ENCODE measurements at regions not wholly inside any gene's neighbourhood (a gene's known extent, or its start where the extent isn't known, plus 50 kb on each side); places are given as distances from the start of the nearest gene placed in this dataset.

DNA sequence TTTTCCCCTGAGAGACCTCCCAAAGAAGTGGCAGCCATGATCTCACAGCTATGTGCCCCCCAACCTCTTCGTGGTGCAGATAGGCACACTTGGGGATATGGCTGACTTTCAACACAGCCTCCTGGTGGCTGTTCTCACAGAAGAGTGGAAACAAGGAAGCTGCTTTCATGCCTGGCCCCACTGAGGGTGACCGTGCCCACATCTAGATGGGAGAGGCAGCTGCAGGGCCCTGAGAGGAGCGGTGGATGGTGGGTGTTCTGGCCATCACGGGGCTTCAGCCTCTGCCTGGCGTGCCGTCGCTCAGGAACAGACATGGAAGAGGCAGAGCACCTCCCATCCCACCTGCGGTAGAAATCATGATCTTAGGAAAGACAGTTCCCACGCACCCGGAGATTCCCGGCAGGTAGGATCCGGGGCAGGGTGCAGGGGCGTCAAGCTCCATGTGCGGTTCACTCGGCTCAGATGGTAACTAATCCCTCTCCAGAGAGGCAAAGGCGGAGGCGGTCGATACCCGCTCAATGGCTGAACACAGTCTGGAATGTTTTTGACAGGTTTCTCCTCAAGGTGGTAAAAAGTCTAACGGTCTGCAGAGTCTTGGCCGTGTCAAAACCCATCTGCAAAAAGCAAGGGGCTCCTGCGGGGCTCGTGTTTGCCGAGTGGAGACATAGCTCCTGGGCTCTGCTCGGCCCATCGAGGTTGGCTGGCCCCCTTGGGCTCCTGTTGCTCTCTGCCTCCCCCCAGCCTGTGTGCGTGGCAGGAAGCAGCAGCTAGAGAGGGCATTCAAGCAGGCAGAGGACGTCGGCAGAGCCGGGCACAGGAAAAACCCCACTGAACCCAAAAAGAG, 225.2 kb upstream of the RTL1 start:
- Histone ChIP-seq H3K27ac (ENCODE audit: low read depth in 1 of 2, low read length in 2 of 2) (no peak overlapping the region), H3K4me1 (ENCODE audit: control insufficient read depth in 1 of 2, insufficient read depth in 2 of 2, low read length in 2 of 2) (no peaks in the 10 kb centered on the region), H3K36me3 (ENCODE audit: control insufficient read depth in 1 of 2, insufficient read depth in 2 of 2, low read length in 1 of 2) (no peaks in the 10 kb centered on the region), H3K4me3 (ENCODE audit: low read length in 2 of 2) (no peak overlapping the region), H3K9me3 (ENCODE audit: control insufficient read depth, low read length) (peaks cover 1% of the 10 kb centered on the region), H3K27me3 (ENCODE audit: control insufficient read depth in 1 of 2, insufficient read depth in 2 of 2, low read length in 1 of 2) (no peaks in the 10 kb centered on the region)
- 66 to 68% methylated on average over 30 of the region's 30 CpGs for WGBS, 2 donors
- ATAC-seq (ENCODE audit: low FRiP score) (no peak), DNase-seq (no peak)
- intact Hi-C loops (cut with DNase I), result no loop called here

- Histone ChIP-seq H3K4me3 (ENCODE audit: low read length in 2 of 2) (no peak overlapping the region), H3K9me3 (ENCODE audit: control insufficient read depth, low read length) (peaks cover 1% of the 10 kb centered on the region), H3K4me1 (ENCODE audit: control insufficient read depth in 1 of 2, insufficient read depth in 2 of 2, low read length in 2 of 2) (no peaks in the 10 kb centered on the region), H3K36me3 (ENCODE audit: control insufficient read depth in 1 of 2, insufficient read depth in 2 of 2, low read length in 1 of 2) (no peaks in the 10 kb centered on the region), H3K27me3 (ENCODE audit: control insufficient read depth in 1 of 2, insufficient read depth in 2 of 2, low read length in 1 of 2) (no peaks in the 10 kb centered on the region), H3K27ac (ENCODE audit: low read depth in 1 of 2, low read length in 2 of 2) (no peak overlapping the region)
- ATAC-seq (ENCODE audit: low FRiP score) (no peak), DNase-seq (no peak)
- intact Hi-C loops (cut with DNase I), result no loop called here
- 52 to 55% methylated on average over 6 of the region's 6 CpGs for WGBS, 2 donors
These were observed 226.1 kb upstream of the RTL1 start for GRCh38 chr14:101129521-101130167.

DNA sequence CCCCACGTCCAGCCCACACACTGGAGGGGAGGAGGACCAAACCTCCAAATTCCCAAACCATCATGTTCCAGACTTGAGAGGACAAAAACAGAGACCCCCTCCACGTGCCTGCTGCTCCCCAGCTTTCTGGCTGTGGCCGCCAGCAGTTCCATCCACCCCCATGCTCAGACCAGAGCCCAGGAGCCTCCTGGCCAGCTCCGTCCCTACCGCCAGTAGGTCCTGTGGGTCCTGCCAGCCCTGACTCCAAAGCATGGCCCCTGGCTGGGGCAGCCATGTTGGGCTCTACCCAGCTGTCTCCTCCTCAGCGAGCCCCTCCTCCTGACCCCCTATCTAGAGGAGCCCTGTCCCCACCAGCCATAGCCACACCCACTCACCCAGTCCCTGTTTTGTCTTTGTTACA, 227.3 kb upstream of the RTL1 start:
- DNase-seq, result no peak
- Histone ChIP-seq H3K36me3 (ENCODE audit: control insufficient read depth in 1 of 2, insufficient read depth in 2 of 2, low read length in 1 of 2) (no peaks in the 10 kb centered on the region), H3K27ac (ENCODE audit: low read depth in 1 of 2, low read length in 2 of 2) (no peak overlapping the region), H3K27me3 (ENCODE audit: control insufficient read depth in 1 of 2, insufficient read depth in 2 of 2, low read length in 1 of 2) (no peaks in the 10 kb centered on the region), H3K4me3 (ENCODE audit: low read length in 2 of 2) (no peak overlapping the region), H3K9me3 (ENCODE audit: control insufficient read depth, low read length) (peaks cover 1% of the 10 kb centered on the region), H3K4me1 (ENCODE audit: control insufficient read depth in 1 of 2, insufficient read depth in 2 of 2, low read length in 2 of 2) (no peaks in the 10 kb centered on the region)
- no peak for ATAC-seq (ENCODE audit: low FRiP score)
- 53 to 61% methylated on average over 6 of the region's 6 CpGs for WGBS, 2 donors
- intact Hi-C loops (cut with DNase I), result no loop called here

GRCh38 chr14:101131451-101131916, 228.0 kb upstream of the RTL1 start:
- H3K4me1 ChIP-seq (ENCODE audit: control insufficient read depth in 1 of 2, insufficient read depth in 2 of 2, low read length in 2 of 2), result no peaks in the 10 kb centered on the region
- H3K36me3 ChIP-seq (ENCODE audit: control insufficient read depth in 1 of 2, insufficient read depth in 2 of 2, low read length in 1 of 2), result no peaks in the 10 kb centered on the region
- WGBS, 2 donors, result 48 to 58% methylated on average over 7 of the region's 7 CpGs
- intact Hi-C loops (cut with DNase I), result no loop called here
- H3K4me3 ChIP-seq (ENCODE audit: low read length in 2 of 2), result no peak overlapping the region
- H3K9me3 ChIP-seq (ENCODE audit: control insufficient read depth, low read length), result peaks cover 1% of the 10 kb centered on the region
- ATAC-seq (ENCODE audit: low FRiP score) (no peak), DNase-seq (no peak)
- no peaks in the 10 kb centered on the region for H3K27me3 ChIP-seq (ENCODE audit: control insufficient read depth in 1 of 2, insufficient read depth in 2 of 2, low read length in 1 of 2)
- H3K27ac ChIP-seq (ENCODE audit: low read depth in 1 of 2, low read length in 2 of 2), result no peak overlapping the region

DNA sequence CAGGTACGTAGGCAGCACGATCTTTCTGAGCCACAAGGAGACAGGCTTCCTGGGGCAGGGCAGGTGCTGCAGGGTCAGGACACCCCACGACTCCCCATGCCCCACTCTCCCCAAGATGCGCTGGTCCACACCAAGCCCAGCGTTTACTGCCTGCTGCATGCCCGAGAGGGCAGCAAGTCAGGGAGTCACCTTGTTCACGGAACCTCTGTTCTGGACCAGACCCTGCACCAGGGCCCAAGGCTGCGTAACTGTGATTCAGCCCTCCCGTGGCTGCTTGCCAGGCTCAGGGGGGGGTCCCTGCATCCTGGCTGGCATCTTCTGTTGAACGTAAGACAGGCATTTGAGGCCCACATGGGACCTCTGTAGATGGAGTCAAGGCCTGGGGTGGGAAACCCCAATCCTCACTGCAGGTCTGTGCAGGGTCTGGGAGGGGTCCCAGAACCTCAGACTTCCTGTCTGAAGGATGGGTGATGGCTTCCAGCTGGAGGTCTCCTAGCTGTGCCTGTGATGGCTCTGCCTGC, 228.6 kb upstream of the RTL1 start:
- Histone ChIP-seq H3K4me3 (ENCODE audit: low read length in 2 of 2) (no peak overlapping the region), H3K27me3 (ENCODE audit: control insufficient read depth in 1 of 2, insufficient read depth in 2 of 2, low read length in 1 of 2) (no peaks in the 10 kb centered on the region), H3K4me1 (ENCODE audit: control insufficient read depth in 1 of 2, insufficient read depth in 2 of 2, low read length in 2 of 2) (no peaks in the 10 kb centered on the region), H3K9me3 (ENCODE audit: control insufficient read depth, low read length) (peaks cover 1% of the 10 kb centered on the region), H3K27ac (ENCODE audit: low read depth in 1 of 2, low read length in 2 of 2) (no peak overlapping the region), H3K36me3 (ENCODE audit: control insufficient read depth in 1 of 2, insufficient read depth in 2 of 2, low read length in 1 of 2) (no peaks in the 10 kb centered on the region)
- DNase-seq, result no peak
- no peak for ATAC-seq (ENCODE audit: low FRiP score)
- intact Hi-C loops (cut with DNase I), result no loop called here
- WGBS, 2 donors, result 69 to 74% methylated on average over 10 of the region's 10 CpGs

- no peak overlapping the region for H3K4me3 ChIP-seq (ENCODE audit: low read length in 2 of 2)
- no peak for DNase-seq
- ATAC-seq (ENCODE audit: low FRiP score), result no peak
- no peaks in the 10 kb centered on the region for H3K27me3 ChIP-seq (ENCODE audit: control insufficient read depth in 1 of 2, insufficient read depth in 2 of 2, low read length in 1 of 2)
- H3K9me3 ChIP-seq (ENCODE audit: control insufficient read depth, low read length), result no peaks in the 10 kb centered on the region
- H3K36me3 ChIP-seq (ENCODE audit: control insufficient read depth in 1 of 2, insufficient read depth in 2 of 2, low read length in 1 of 2), result no peaks in the 10 kb centered on the region
- WGBS, 2 donors, result 76% methylated on average over 7 of the region's 7 CpGs
- intact Hi-C loops (cut with DNase I), result no loop called here
- no peak overlapping the region for H3K27ac ChIP-seq (ENCODE audit: low read depth in 1 of 2, low read length in 2 of 2)
- no peaks in the 10 kb centered on the region for H3K4me1 ChIP-seq (ENCODE audit: control insufficient read depth in 1 of 2, insufficient read depth in 2 of 2, low read length in 2 of 2)
These were observed 229.1 kb upstream of the RTL1 start for GRCh38 chr14:101132588-101132987.

DNA sequence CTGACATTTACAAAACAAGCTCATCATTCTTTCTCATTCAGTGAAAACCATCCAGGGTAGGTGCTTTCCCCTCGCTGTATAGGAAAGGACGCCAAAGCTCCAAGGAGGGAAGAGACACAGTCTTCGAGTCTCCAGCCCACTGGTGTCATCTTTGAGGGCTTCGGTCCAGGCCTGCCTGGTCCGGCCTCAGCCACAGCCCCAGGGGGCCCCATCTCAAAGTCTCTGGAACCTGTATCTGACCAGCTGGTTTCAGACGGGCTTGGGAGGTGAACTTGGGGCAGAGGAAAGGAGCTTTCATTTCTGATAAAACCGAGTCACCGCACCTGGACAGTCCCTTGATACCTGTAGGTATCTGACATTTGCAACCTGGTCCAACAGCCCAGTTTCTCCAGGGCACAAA, 229.5 kb upstream of the RTL1 start:
- no peaks in the 10 kb centered on the region for H3K9me3 ChIP-seq (ENCODE audit: control insufficient read depth, low read length)
- intact Hi-C loops (cut with DNase I), result no loop called here
- H3K4me1 ChIP-seq (ENCODE audit: control insufficient read depth in 1 of 2, insufficient read depth in 2 of 2, low read length in 2 of 2), result no peaks in the 10 kb centered on the region
- WGBS, 2 donors, result 84 to 89% methylated on average over 8 of the region's 8 CpGs
- H3K36me3 ChIP-seq (ENCODE audit: control insufficient read depth in 1 of 2, insufficient read depth in 2 of 2, low read length in 1 of 2), result no peaks in the 10 kb centered on the region
- no peak overlapping the region for H3K4me3 ChIP-seq (ENCODE audit: low read length in 2 of 2)
- DNase-seq, result no peak
- no peaks in the 10 kb centered on the region for H3K27me3 ChIP-seq (ENCODE audit: control insufficient read depth in 1 of 2, insufficient read depth in 2 of 2, low read length in 1 of 2)
- no peak overlapping the region for H3K27ac ChIP-seq (ENCODE audit: low read depth in 1 of 2, low read length in 2 of 2)
- no peak for ATAC-seq (ENCODE audit: low FRiP score)

GRCh38 chr14:101134161-101134631, 230.7 kb upstream of the RTL1 start:
- intact Hi-C loops (cut with DNase I), result no loop called here
- no peak for DNase-seq

More at GRCh38 chr14:101134161-101134631, 230.7 kb upstream of the RTL1 start:
- 45 to 50% methylated on average over 12 of the region's 12 CpGs for WGBS, 2 donors
- Histone ChIP-seq H3K27ac (ENCODE audit: low read depth in 1 of 2, low read length in 2 of 2) (no peak overlapping the region), H3K4me3 (ENCODE audit: low read length in 2 of 2) (no peak overlapping the region), H3K27me3 (ENCODE audit: control insufficient read depth in 1 of 2, insufficient read depth in 2 of 2, low read length in 1 of 2) (no peaks in the 10 kb centered on the region), H3K4me1 (ENCODE audit: control insufficient read depth in 1 of 2, insufficient read depth in 2 of 2, low read length in 2 of 2) (no peaks in the 10 kb centered on the region), H3K36me3 (ENCODE audit: control insufficient read depth in 1 of 2, insufficient read depth in 2 of 2, low read length in 1 of 2) (no peaks in the 10 kb centered on the region), H3K9me3 (ENCODE audit: control insufficient read depth, low read length) (no peaks in the 10 kb centered on the region)
- ATAC-seq (ENCODE audit: low FRiP score), result no peak
